ENCODE measurements at regions not wholly inside any gene's neighbourhood (a gene's known extent, or its start where the extent isn't known, plus 50 kb on each side); places are given as distances from the start of the nearest gene placed in this dataset.

DNA sequence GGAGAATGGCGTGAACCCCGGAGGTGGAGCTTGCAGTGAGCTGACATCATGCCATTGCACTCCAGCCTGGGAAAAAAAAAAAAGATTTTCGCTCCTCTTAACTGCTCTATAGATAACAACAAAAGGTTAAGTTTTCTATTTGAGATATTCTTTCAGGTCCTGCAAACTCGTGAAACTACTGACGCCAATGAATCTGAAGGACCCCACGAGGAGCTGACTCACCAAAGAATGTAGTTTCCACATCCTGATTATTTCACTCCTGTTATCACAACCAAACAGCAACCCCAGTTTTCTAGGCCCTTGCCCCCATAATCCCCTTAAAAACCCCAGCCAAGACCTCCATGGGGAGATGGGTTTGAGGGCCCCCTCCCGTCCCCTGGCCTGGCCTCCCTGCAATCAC lies 58.7 kb downstream of the OTOR start:
- Histone ChIP-seq H3K27me3 (no peaks in the 10 kb centered on the region), H3K36me3 (no peaks in the 10 kb centered on the region), H3K4me1 (no peaks in the 10 kb centered on the region), H3K9me3 (no peaks in the 10 kb centered on the region), H3K4me3 (no peak overlapping the region), H3K27ac (no peak overlapping the region)
- DNase-seq = no peak
- TF ChIP-seq CTCF (IDR thresholded peaks at IDR 0.05) (no peak), POLR2A (IDR thresholded peaks at IDR 0.05) (no peak)

DNA sequence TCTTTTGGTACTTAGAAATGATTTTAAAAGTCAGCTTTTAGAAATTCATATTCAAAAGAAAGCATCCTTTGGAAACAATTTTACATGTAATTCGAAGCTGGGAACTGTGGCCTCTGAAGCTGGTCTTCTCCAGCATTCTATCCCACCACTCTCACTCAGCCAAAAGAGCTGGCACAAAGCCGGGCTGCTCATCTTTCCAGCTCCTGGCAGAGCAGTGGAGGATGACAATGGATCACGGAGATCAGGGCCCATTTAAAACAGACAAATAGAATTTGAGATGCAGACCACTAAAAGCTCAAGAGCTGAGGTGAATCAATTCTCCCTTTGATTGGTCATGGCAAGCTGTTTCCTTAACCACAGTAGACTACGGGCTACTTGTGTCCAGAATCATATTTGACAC lies 60.6 kb downstream of the OTOR start:
- TF ChIP-seq POLR2A (IDR thresholded peaks at IDR 0.05) = no peak
- TF ChIP-seq CTCF (IDR thresholded peaks at IDR 0.05) = no peak
- no peak for DNase-seq
- Histone ChIP-seq H3K27ac (no peak overlapping the region), H3K27me3 (no peaks in the 10 kb centered on the region), H3K4me3 (no peak overlapping the region), H3K4me1 (no peaks in the 10 kb centered on the region), H3K9me3 (no peaks in the 10 kb centered on the region), H3K36me3 (no peaks in the 10 kb centered on the region)

DNA sequence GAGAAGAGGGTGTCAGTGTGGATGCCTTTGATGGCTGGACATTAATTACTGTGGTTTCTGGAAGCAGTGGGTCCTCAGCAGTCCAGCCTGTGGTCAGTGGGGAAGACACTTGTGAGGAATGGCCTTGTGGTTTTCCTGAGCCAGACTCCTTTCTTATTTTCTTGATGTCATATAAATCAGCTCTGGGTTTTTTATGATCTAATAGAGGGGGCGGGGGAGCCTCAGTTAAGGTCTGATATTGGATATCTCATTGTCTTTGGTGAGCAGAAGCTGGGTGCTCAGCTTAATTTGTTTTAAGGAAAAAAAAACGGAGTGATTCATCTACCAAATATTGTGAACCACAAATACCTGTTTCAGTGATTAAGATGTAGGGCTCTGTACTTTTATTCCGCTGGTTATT lies 62.1 kb downstream of the OTOR start:
- TF ChIP-seq CTCF (IDR thresholded peaks at IDR 0.05) (no peak), POLR2A (IDR thresholded peaks at IDR 0.05) (no peak)
- no peaks in the 10 kb centered on the region for H3K9me3 ChIP-seq
- no peaks in the 10 kb centered on the region for H3K27me3 ChIP-seq
- no peaks in the 10 kb centered on the region for H3K36me3 ChIP-seq
- H3K4me1 ChIP-seq = no peaks in the 10 kb centered on the region
- no peak overlapping the region for H3K4me3 ChIP-seq
- no peak for DNase-seq
- no peak overlapping the region for H3K27ac ChIP-seq

DNA sequence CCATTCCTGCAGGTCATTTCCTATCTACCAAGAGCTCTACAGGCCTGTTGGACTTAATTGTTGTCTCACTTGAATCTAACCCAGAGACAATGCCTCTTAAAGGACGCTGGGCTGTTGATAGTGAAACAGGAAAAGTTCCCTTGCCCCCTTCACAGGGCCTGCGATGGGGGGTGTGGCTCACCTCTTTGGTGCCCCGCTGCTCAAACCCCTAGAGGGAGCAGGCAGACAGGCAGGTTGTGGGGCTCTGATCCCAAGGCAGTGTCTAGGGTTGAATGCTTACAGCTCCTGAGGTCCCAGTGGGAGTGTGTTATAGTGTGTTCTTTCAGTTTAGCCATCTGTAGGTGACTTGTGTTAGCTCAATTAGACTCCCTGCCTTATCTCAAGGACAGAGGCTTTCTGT lies 68.0 kb downstream of the OTOR start:
- DNase-seq = no peak
- TF ChIP-seq CTCF (IDR thresholded peaks at IDR 0.05) (no peak), POLR2A (IDR thresholded peaks at IDR 0.05) (no peak)
- Histone ChIP-seq H3K27me3 (no peaks in the 10 kb centered on the region), H3K9me3 (no peaks in the 10 kb centered on the region), H3K27ac (no peak overlapping the region), H3K4me1 (no peaks in the 10 kb centered on the region), H3K4me3 (no peak overlapping the region), H3K36me3 (no peaks in the 10 kb centered on the region)

- Histone ChIP-seq H3K9me3 (no peaks in the 10 kb centered on the region), H3K27ac (no peak overlapping the region), H3K27me3 (no peaks in the 10 kb centered on the region), H3K4me3 (no peak overlapping the region), H3K4me1 (no peaks in the 10 kb centered on the region), H3K36me3 (no peaks in the 10 kb centered on the region)
- no peak for DNase-seq
- no peak for TF ChIP-seq POLR2A (IDR thresholded peaks at IDR 0.05)
- no peak for TF ChIP-seq CTCF (IDR thresholded peaks at IDR 0.05)
Measured at GRCh38 chr20:16819483-16819882, 71.3 kb downstream of the OTOR start.

Measured in Peyer's patch (tissue), 4 donors.